ENCODE measurements at regions not wholly inside any gene's neighbourhood (a gene's known extent, or its start where the extent isn't known, plus 50 kb on each side); places are given as distances from the start of the nearest gene placed in this dataset.
"Not testable (repeated sequence)": the region's sequence is repeated elsewhere in the genome, so short reads cannot be mapped to it uniquely, and the experiment has no call there.

DNA sequence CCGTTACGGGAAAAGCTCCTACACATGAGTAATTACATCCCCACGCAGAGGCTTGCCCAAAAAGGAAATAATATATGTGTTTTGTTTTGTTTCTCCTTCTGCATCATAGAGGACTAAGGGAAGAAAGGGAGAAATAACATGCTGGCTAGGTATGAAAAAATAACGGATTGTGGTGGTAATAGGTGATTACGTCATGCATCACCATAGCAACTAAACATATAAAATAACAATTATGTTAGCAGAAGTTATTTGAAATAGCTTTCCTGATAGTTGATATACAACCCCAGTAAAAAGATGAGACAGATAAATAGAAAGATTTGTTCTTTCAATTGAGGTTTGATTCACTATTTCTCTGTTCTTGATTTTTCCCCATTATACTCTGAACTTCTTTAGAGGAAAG lies 518.0 kb downstream of the ZNF516 start:
- no peak overlapping the region for H3K4me3 ChIP-seq (ENCODE audit: low read depth, low read length)
- TF ChIP-seq CTCF (conservative IDR thresholded peaks at IDR 0.05; ENCODE audit: low read depth, low read length) = no peak
- no peak for DNase-seq (ENCODE audit: low read depth)

- no peak for TF ChIP-seq CTCF (conservative IDR thresholded peaks at IDR 0.05; ENCODE audit: low read depth, low read length)
- no peak for DNase-seq (ENCODE audit: low read depth)
- no peak overlapping the region for H3K4me3 ChIP-seq (ENCODE audit: low read depth, low read length)
Measured at GRCh38 chr18:75970212-75970611, 524.8 kb downstream of the ZNF516 start.

- H3K4me3 ChIP-seq (ENCODE audit: low read depth, low read length) = no peak overlapping the region
- TF ChIP-seq CTCF (conservative IDR thresholded peaks at IDR 0.05; ENCODE audit: low read depth, low read length) = no peak
- no peak for DNase-seq (ENCODE audit: low read depth)
Measured at GRCh38 chr18:75966431-75966830, 528.6 kb downstream of the ZNF516 start.

GRCh38 chr18:75962036-75962572 lies 532.9 kb downstream of the ZNF516 start:
- no peak for TF ChIP-seq CTCF (conservative IDR thresholded peaks at IDR 0.05; ENCODE audit: low read depth, low read length)
- H3K4me3 ChIP-seq (ENCODE audit: low read depth, low read length) = no peak overlapping the region
- DNase-seq (ENCODE audit: low read depth) = no peak

- H3K4me3 ChIP-seq (ENCODE audit: low read depth, low read length); DNase-seq (ENCODE audit: low read depth): not testable (repeated sequence)
Measured at GRCh38 chr18:75960356-75960755, 532.9 kb upstream of the SMIM21 start.

GRCh38 chr18:75959150-75959549 lies 531.6 kb upstream of the SMIM21 start:
- no peak for DNase-seq (ENCODE audit: low read depth)
- TF ChIP-seq CTCF (conservative IDR thresholded peaks at IDR 0.05; ENCODE audit: low read depth, low read length) = no peak
- H3K4me3 ChIP-seq (ENCODE audit: low read depth, low read length) = no peak overlapping the region

DNA sequence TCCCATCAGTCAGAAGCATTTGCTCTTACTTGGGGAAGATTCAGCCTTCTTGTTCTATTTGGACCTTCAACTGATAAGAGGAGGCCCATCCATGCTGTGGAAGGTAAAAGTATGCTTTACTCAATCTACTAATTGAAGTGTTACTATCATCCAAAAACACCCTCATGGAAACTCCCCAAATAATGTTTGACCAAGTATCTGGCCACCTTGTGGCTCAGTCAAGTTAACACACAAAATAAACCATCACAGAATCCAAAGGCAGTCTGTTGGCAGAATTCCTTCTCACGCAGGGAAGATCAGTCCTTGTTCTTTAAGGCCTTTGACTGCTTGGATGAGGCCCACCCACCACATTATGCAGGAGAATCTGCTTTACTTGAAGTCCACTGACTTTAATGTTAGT lies 531.2 kb upstream of the SMIM21 start:
- no peak for TF ChIP-seq CTCF (conservative IDR thresholded peaks at IDR 0.05; ENCODE audit: low read depth, low read length)
- DNase-seq (ENCODE audit: low read depth) = no peak
- no peak overlapping the region for H3K4me3 ChIP-seq (ENCODE audit: low read depth, low read length)
